Lower lobe of right lung (tissue), 2 donors: ENCODE measurements at regions not wholly inside any gene's neighbourhood (a gene's known extent, or its start where the extent isn't known, plus 50 kb on each side); places are given as distances from the start of the nearest gene placed in this dataset.
"Not testable (repeated sequence)": the region's sequence is repeated elsewhere in the genome, so short reads cannot be mapped to it uniquely, and the experiment has no call there.

Source experiments
- ATAC-seq, 2 donors: fragments of 200-7000 bp; cut with Tn5 transposase; one replicate each; pipeline ENCODE4 v1.9.1; 2020 to 2022; ENCODE audit warnings: mild to moderate bottlenecking in 2 of 2, moderate library complexity in 2 of 2
- DNase-seq: peaks from one replicate; pipeline ENCODE4 v3.0.0-alpha.2; 2020
- H3K27ac ChIP-seq: fragments of 200-600 bp; one replicate; pipeline ENCODE4 v1.8.0; 2022
- H3K27me3 ChIP-seq: fragments of 200-600 bp; one replicate; pipeline ENCODE4 v1.8.0; 2022; ENCODE audit warnings: low read depth
- H3K36me3 ChIP-seq: fragments of 200-600 bp; one replicate; pipeline ENCODE4 v1.8.0; 2022; ENCODE audit warnings: mild to moderate bottlenecking
- H3K4me1 ChIP-seq: fragments of 200-600 bp; one replicate; pipeline ENCODE4 v1.8.0; 2022
- H3K4me3 ChIP-seq: fragments of 200-600 bp; one replicate; pipeline ENCODE4 v1.8.0; 2022; ENCODE audit warnings: mild to moderate bottlenecking
- H3K9me3 ChIP-seq: fragments of 200-600 bp; one replicate; pipeline ENCODE4 v1.8.0; 2022
- intact Hi-C: fragments of 100-400 bp; cut with DNase I; formaldehyde crosslinking; loops from one replicate; pipeline ENCODE4 v1.11.0; 2022
- TF ChIP-seq, protein P1 (sequence below): fragments of 200-600 bp; IDR thresholded peaks from one replicate; pipeline ENCODE4 v1.8.0; 2022; ENCODE audit warnings: antibody characterized with exemption, mild to moderate bottlenecking
- donor health status: DM: no; HTN: yes; CAD: no; lungs with severe emphysema.

DNA sequence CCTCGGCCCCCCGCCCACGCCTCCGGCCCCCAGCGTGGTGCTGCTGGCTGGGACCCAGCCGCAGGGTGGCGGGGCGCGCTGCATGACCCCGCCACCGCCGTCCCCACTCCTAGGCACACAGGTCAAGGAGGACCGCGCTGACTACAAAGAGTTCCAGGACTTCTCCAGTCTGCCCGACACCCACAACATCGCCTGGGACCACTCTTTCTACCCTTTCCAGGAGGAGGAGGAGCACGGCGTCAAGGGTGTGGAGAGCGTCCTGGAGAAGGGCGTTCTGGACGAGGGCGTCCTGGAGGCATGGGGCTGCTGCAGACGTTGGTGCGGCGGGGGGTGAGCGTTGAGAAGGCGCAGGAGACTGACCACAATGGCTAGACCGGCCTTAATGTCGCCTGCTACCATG is 101.7 kb upstream of the OR4C13 start:
- ATAC-seq, H3K4me1 ChIP-seq, H3K4me3 ChIP-seq, H3K27ac ChIP-seq, DNase-seq, H3K9me3 ChIP-seq, H3K36me3 ChIP-seq, intact Hi-C loops, H3K27me3 ChIP-seq: not testable (repeated sequence)

DNA sequence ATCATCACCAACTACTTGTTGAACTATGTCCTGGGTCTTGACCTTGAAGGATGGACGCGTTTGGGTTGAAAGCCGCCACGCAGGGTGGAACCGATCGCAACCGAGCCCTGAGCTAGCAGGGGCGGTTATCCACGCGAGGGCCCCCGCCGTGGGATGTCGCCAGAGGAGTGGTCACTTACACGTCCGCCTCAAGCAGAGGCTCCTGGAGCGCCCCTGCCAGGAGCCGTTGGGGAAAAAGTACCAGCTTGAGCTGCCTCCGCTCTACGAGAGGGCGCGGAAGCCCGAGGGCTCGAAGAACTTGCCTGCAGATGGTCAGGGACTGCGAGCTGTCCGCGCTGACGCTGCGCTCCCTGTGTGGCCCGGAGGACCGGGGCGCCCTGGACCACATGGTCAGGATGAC is 100.7 kb upstream of the OR4C13 start:
- intact Hi-C loops: no loop called here
- DNase-seq: no peak
- no peaks in the 10 kb centered on the region for H3K27me3 ChIP-seq

DNA sequence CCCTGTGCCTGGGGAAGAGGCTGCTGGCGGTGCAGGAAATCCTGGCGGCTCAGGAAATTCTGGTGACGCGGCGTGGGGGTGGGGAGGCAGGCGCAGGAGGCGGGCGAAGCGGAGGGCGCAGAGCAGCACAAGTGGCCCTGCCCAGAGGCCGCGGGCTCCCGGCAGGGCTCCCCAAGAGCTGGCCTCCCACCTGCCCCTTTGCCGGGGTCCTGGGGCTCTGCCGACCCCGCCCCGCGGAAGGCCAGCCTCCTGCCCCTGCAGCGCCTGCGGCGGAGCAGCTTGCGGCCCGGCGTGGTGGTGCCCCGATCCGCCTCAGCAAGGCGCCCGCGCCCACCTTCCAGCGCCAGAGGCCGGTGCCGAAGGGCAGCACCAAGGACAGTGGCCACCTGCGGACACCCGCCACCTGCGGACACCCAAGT is 100.2 kb upstream of the OR4C13 start:
- ATAC-seq: no peak
- Histone ChIP-seq H3K27ac (no peak overlapping the region), H3K27me3 (no peaks in the 10 kb centered on the region), H3K36me3 (no peaks in the 10 kb centered on the region), H3K4me1 (no peaks in the 10 kb centered on the region), H3K9me3 (no peaks in the 10 kb centered on the region), H3K4me3 (no peak overlapping the region)
- intact Hi-C loops: no loop called here
- TF ChIP-seq, protein P1, sequence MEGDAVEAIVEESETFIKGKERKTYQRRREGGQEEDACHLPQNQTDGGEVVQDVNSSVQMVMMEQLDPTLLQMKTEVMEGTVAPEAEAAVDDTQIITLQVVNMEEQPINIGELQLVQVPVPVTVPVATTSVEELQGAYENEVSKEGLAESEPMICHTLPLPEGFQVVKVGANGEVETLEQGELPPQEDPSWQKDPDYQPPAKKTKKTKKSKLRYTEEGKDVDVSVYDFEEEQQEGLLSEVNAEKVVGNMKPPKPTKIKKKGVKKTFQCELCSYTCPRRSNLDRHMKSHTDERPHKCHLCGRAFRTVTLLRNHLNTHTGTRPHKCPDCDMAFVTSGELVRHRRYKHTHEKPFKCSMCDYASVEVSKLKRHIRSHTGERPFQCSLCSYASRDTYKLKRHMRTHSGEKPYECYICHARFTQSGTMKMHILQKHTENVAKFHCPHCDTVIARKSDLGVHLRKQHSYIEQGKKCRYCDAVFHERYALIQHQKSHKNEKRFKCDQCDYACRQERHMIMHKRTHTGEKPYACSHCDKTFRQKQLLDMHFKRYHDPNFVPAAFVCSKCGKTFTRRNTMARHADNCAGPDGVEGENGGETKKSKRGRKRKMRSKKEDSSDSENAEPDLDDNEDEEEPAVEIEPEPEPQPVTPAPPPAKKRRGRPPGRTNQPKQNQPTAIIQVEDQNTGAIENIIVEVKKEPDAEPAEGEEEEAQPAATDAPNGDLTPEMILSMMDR: no peak
- no peak for DNase-seq

More for the DNA sequence above, 100.7 kb upstream of the OR4C13 start:
- no peak for ATAC-seq
- TF ChIP-seq, protein P1: no peak
- no peak overlapping the region for H3K4me3 ChIP-seq
- H3K9me3 ChIP-seq: no peaks in the 10 kb centered on the region
- H3K36me3 ChIP-seq: no peaks in the 10 kb centered on the region
- no peak overlapping the region for H3K27ac ChIP-seq
- H3K4me1 ChIP-seq: no peaks in the 10 kb centered on the region

DNA sequence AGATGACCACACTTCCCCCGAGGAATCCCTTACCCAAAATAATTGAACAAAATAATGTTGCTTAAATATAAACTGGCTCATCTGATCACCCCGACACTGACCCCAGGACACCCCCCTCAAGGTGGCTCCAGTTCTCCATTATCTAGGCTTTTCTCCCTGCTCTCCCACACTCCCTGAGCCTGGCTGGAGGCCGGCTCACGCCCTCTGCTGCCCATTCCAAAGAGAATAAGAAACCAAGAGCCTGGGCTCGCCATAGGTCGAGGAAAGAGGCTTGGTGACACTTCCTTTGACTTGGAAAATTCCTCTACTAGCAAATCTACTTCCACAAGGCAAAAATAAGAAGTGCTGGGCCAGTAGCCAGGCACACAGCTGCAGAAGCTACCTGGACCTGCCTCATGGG is 63.3 kb upstream of the OR4C13 start:
- H3K9me3 ChIP-seq, H3K27me3 ChIP-seq, H3K4me3 ChIP-seq, DNase-seq, ATAC-seq, H3K27ac ChIP-seq, intact Hi-C loops, H3K4me1 ChIP-seq, H3K36me3 ChIP-seq: not testable (repeated sequence)

DNA sequence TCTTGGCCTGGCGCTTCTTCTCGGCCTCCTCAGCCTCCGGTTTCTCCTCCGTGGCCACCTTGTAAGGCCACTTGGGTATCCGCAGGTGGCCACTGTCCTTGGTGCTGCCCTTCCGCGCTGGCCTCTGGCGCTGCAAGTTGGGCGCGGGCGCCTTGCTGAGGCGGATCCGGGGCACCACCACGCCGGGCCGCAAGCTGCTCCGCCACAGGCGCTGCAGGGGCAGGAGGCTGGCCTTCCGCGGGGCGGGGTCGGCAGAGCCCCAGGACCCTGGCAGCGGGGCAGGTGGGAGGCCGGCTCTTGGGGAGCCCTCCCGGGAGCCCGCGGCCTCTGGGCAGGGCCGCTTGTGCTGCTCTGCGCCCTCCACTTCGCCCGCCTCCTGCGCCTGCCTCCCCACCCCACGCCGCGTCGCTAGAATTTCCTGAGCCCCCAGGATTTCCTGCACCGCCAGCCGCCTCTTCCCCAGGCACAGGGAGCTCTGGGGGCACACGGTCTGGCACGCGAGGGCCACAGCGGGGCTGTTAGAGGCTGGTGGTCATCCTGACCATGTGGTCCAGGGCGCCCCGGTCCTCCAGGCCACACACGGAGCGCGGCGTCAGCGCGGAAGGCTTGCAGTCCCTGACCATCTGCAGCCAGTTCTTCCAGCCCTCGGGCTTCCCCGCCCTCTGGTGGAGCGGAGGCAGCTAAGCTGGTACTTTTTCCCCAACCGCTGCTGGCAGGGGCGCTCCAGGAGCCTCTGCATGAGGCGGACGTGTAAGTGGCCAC is 60.1 kb upstream of the OR4C13 start:
- intact Hi-C loops, DNase-seq, H3K9me3 ChIP-seq, H3K27ac ChIP-seq, H3K27me3 ChIP-seq, ATAC-seq, H3K4me1 ChIP-seq, H3K4me3 ChIP-seq, H3K36me3 ChIP-seq: not testable (repeated sequence)

DNA sequence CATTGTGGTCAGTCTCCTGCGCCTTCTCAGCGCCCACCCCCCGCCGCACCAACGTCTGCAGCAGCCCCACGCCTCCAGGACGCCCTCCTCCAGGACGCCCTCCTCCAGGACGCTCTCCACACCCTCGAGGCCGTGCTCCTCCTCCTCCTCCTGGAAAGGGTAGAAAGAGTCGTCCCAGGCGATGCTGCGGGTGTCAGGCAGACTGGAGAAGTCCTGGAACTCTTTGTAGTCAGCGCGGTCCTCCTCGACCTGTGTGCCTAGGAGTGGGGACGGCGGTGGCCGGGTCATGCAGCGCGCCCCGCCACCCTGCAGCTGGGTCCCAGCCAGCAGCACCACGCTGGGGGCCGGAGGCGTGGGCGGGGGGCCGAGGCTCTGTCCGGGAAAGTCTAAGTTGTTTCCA is 58.7 kb upstream of the OR4C13 start:
- H3K27ac ChIP-seq, ATAC-seq, H3K9me3 ChIP-seq, intact Hi-C loops, H3K4me3 ChIP-seq, H3K27me3 ChIP-seq, DNase-seq, H3K36me3 ChIP-seq, H3K4me1 ChIP-seq: not testable (repeated sequence)
